HepG2 (cell line): ENCODE measurements at regions not wholly inside any gene's neighbourhood (a gene's known extent, or its start where the extent isn't known, plus 50 kb on each side); places are given as distances from the start of the nearest gene placed in this dataset.

Experiments used
- CHCHD3 ChIP-seq: sonication (generic); formaldehyde crosslinking; IDR thresholded peaks from 2 replicates; pipeline ENCODE4 v1.8.0; 2022; ENCODE audit warnings: mild to moderate bottlenecking, missing genetic modification reagents, moderate library complexity
- FOSL2 ChIP-seq: sonication (generic); formaldehyde crosslinking; IDR thresholded peaks from 2 replicates; pipeline ENCODE4 v1.4.0; 2020; ENCODE audit warnings: missing genetic modification reagents
- ONECUT2 ChIP-seq: sonication (generic); formaldehyde crosslinking; IDR thresholded peaks from 2 replicates; pipeline ENCODE4 v1.4.0; 2020; ENCODE audit warnings: missing genetic modification reagents
- SP5 ChIP-seq: IDR thresholded peaks from 2 replicates; pipeline ENCODE4 v1.6.1; 2016; ENCODE audit warnings: low read depth, borderline replicate concordance
- STAG1 ChIP-seq: sonication (generic); formaldehyde crosslinking; IDR thresholded peaks from 2 replicates; pipeline ENCODE4 v1.4.0; 2020; ENCODE audit warnings: missing genetic modification reagents
- ZNF282 ChIP-seq: fragments of 450-650 bp; IDR thresholded peaks from 2 replicates; pipeline ENCODE4 v1.6.1; 2018; ENCODE audit not compliant: partially characterized antibody
- ZNF572 ChIP-seq: sonication (generic); formaldehyde crosslinking; IDR thresholded peaks from 2 replicates; pipeline ENCODE4 v1.5.1; 2020; ENCODE audit warnings: mild to moderate bottlenecking, missing genetic modification reagents
- TF ChIP-seq, protein P1 (sequence below): sonication (generic); formaldehyde crosslinking; IDR thresholded peaks from 2 replicates; pipeline ENCODE4 v1.4.0; 2020; ENCODE audit warnings: mild to moderate bottlenecking, missing genetic modification reagents
- TF ChIP-seq, protein P2 (sequence below): sonication (generic); formaldehyde crosslinking; conservative IDR thresholded peaks from 2 replicates; pipeline ENCODE4 v1.4.0; 2020; ENCODE audit warnings: mild to moderate bottlenecking, missing genetic modification reagents, moderate library complexity
- TF ChIP-seq, protein P3 (sequence below): sonication (generic); formaldehyde crosslinking; conservative IDR thresholded peaks from 2 replicates; pipeline ENCODE4 v1.5.0; 2020; ENCODE audit warnings: missing genetic modification reagents

DNA sequence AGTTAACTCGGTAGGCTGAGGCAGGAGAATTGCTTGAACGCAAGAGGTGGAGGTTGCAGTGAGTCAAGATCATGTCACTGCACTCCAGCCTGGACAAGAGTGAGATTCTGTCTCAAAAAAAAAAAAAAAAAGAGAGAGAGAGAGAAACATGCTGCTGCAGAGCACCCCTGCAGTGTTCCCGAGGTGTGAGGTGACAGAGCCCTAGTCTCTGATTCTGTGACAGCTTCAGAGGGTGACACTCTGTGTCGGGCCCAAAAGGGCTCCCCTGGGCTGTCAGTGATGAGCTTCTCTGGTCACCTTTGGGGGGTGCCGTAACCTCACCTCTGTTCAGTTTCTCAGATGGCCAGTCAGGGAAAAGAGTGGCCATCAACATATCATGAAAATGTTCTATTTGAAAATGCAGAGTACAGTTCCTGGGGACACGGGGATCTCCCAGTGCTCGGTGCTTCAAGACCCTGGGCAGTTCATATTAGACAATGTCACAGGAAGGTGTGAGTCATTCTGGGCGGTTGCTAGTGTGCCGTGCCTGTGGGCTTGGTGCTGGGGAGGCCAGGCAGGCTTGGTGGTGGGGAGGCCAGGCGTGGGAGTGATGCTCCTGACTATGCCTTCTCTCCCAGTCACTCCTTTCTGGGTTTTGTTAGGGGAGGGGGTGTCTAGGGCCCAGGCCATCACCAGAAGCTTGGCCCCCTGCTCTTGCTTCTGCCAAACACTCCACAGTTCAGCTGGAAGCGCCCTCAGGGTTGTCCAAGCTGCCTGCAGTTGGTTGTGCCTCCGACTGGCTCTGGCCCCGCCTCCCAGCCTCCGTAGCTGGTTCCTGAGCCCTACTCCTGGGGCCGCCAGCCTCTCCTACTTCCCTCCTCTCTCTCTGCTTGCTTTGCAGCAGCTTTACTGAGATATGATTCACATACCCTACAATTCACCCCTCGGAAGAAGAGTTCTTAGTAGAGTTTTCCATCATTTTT lies 52.5 kb upstream of the CLDN5 start (continued):
- TF ChIP-seq, protein P1, sequence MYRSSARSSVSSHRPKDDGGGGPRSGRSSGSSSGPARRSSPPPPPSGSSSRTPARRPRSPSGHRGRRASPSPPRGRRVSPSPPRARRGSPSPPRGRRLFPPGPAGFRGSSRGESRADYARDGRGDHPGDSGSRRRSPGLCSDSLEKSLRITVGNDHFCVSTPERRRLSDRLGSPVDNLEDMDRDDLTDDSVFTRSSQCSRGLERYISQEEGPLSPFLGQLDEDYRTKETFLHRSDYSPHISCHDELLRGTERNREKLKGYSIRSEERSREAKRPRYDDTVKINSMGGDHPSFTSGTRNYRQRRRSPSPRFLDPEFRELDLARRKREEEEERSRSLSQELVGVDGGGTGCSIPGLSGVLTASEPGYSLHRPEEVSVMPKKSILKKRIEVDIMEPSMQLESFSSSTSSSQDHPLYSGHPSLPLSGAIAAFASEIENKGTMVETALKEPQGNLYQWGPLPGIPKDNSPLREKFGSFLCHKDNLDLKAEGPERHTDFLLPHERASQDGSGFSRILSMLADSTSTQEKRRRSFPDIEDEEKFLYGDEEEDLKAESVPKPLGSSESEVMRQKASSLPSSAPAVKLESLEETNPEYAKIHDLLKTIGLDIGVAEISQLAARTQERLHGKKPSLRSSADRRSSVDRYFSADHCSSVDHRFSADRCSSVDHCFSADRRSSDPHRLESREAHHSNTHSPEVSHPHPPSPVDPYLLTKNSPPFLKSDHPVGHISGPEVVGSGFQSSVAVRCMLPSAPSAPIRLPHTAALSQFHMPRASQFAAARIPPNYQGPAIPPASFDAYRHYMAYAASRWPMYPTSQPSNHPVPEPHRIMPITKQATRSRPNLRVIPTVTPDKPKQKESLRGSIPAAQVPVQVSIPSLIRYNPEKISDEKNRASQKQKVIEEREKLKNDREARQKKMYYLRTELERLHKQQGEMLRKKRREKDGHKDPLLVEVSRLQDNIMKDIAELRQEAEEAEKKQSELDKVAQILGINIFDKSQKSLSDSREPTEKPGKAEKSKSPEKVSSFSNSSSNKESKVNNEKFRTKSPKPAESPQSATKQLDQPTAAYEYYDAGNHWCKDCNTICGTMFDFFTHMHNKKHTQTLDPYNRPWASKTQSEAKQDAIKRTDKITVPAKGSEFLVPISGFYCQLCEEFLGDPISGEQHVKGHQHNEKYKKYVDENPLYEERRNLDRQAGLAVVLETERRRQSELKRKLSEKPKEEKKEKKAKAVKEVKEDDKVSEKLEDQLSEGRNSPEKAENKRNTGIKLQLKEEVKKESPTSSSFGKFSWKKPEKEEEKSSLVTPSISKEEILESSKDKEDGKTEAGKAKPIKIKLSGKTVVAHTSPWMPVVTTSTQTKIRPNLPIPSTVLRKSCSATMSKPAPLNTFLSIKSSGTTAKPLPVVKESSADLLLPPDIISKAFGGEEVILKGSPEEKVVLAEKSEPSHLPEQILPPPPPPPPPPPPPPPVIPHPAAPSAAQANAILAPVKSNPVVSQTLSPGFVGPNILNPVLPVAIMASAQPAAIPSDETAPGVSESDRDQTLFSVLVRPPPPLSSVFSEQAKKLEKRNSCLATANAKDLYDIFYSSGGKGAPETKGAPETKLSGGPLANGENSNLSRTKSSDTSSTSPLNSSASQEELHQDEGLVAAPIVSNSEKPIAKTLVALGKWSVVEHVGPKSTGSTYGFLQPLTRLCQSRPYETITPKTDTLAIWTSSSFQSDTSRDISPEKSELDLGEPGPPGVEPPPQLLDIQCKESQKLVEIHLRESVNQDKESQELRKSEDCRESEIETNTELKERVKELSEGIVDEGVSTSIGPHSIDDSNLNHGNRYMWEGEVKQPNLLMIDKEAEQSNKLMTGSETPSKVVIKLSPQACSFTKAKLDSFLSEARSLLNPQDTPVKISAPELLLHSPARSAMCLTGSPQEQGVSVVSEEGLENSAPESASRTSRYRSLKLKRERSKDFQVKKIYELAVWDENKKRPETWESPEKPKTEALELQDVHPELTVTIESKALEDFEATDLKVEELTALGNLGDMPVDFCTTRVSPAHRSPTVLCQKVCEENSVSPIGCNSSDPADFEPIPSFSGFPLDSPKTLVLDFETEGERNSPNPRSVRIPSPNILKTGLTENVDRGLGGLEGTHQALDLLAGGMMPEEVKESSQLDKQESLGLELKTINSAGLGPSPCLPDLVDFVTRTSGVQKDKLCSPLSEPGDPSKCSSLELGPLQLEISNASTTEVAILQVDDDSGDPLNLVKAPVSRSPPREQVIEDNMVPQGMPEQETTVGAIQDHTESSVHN (CRISPR knock-in tag): no peak
- TF ChIP-seq FOSL2 (CRISPR knock-in tag): 0 out of 2 replicates have a peak, but pooled peaks have one; percentile 9
- TF ChIP-seq ZNF572 (CRISPR knock-in tag): no peak
- TF ChIP-seq ZNF282: no peak
- no peak for TF ChIP-seq ONECUT2 (CRISPR knock-in tag)
- peak; percentile 29; the same call in 1 of the 2 replicates for TF ChIP-seq STAG1 (CRISPR knock-in tag)
- TF ChIP-seq, protein P2, sequence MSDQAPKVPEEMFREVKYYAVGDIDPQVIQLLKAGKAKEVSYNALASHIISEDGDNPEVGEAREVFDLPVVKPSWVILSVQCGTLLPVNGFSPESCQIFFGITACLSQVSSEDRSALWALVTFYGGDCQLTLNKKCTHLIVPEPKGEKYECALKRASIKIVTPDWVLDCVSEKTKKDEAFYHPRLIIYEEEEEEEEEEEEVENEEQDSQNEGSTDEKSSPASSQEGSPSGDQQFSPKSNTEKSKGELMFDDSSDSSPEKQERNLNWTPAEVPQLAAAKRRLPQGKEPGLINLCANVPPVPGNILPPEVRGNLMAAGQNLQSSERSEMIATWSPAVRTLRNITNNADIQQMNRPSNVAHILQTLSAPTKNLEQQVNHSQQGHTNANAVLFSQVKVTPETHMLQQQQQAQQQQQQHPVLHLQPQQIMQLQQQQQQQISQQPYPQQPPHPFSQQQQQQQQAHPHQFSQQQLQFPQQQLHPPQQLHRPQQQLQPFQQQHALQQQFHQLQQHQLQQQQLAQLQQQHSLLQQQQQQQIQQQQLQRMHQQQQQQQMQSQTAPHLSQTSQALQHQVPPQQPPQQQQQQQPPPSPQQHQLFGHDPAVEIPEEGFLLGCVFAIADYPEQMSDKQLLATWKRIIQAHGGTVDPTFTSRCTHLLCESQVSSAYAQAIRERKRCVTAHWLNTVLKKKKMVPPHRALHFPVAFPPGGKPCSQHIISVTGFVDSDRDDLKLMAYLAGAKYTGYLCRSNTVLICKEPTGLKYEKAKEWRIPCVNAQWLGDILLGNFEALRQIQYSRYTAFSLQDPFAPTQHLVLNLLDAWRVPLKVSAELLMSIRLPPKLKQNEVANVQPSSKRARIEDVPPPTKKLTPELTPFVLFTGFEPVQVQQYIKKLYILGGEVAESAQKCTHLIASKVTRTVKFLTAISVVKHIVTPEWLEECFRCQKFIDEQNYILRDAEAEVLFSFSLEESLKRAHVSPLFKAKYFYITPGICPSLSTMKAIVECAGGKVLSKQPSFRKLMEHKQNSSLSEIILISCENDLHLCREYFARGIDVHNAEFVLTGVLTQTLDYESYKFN (CRISPR knock-in tag): no peak
- no peak for TF ChIP-seq SP5 (CRISPR knock-in tag)
- TF ChIP-seq, protein P3, sequence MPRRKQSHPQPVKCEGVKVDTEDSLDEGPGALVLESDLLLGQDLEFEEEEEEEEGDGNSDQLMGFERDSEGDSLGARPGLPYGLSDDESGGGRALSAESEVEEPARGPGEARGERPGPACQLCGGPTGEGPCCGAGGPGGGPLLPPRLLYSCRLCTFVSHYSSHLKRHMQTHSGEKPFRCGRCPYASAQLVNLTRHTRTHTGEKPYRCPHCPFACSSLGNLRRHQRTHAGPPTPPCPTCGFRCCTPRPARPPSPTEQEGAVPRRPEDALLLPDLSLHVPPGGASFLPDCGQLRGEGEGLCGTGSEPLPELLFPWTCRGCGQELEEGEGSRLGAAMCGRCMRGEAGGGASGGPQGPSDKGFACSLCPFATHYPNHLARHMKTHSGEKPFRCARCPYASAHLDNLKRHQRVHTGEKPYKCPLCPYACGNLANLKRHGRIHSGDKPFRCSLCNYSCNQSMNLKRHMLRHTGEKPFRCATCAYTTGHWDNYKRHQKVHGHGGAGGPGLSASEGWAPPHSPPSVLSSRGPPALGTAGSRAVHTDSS (CRISPR knock-in tag): no peak
- no peak for TF ChIP-seq CHCHD3
